GM23338 (cell line): ENCODE measurements at regions not wholly inside any gene's neighbourhood (a gene's known extent, or its start where the extent isn't known, plus 50 kb on each side); places are given as distances from the start of the nearest gene placed in this dataset.

ENCODE experiments used
- ATAC-seq: fragments of 200-7000 bp; cut with Tn5 transposase; 3 replicates; pipeline ENCODE4 v1.9.1; 2020
- DNase-seq: peaks from one replicate; pipeline ENCODE4 v3.0.0-alpha.2; 2015; ENCODE audit warnings: low spot score
- H2AFZ ChIP-seq: fragments of 200-600 bp; sonication (generic); 2 replicates; pipeline ENCODE4 v1.8.0; 2016; ENCODE audit warnings: antibody characterized with exemption, mild to moderate bottlenecking, moderate library complexity
- H3F3A ChIP-seq: fragments of 200-600 bp; sonication (generic); replicated peaks from 2 replicates; pipeline ENCODE4 v1.8.0; 2017; ENCODE audit warnings: antibody characterized with exemption, mixed run types, low read depth
- H3K27ac ChIP-seq: fragments of 200-600 bp; sonication (generic); 2 replicates; pipeline ENCODE4 v1.6.1; 2016; ENCODE audit warnings: low read depth
- H3K27me3 ChIP-seq: fragments of 200-600 bp; sonication (generic); 2 replicates; pipeline ENCODE4 v1.8.0; 2016; ENCODE audit warnings: mild to moderate bottlenecking, mixed run types, moderate library complexity; ENCODE audit not compliant: insufficient read depth
- H3K36me3 ChIP-seq: fragments of 200-600 bp; sonication (generic); 2 replicates; pipeline ENCODE4 v1.8.0; 2016; ENCODE audit warnings: mild to moderate bottlenecking; ENCODE audit not compliant: insufficient read depth
- H3K4me1 ChIP-seq: fragments of 200-600 bp; sonication (generic); 2 replicates; pipeline ENCODE4 v1.8.0; 2016; ENCODE audit warnings: mild to moderate bottlenecking, moderate library complexity; ENCODE audit not compliant: insufficient read depth
- H3K4me2 ChIP-seq: fragments of 200-600 bp; sonication (generic); 2 replicates; pipeline ENCODE4 v1.7.1; 2017; ENCODE audit warnings: mixed run types
- H3K4me3 ChIP-seq: fragments of 200-600 bp; sonication (generic); 2 replicates; pipeline ENCODE4 v1.6.1; 2016; ENCODE audit warnings: mixed run types
- H3K79me2 ChIP-seq: fragments of 200-600 bp; sonication (generic); replicated peaks from 2 replicates; pipeline ENCODE4 v1.8.0; 2017; ENCODE audit warnings: mild to moderate bottlenecking; ENCODE audit not compliant: insufficient read depth
- H3K9me2 ChIP-seq: fragments of 200-600 bp; sonication (generic); 2 replicates; pipeline ENCODE4 v1.8.0; 2017; ENCODE audit not compliant: insufficient read depth
- H4K20me1 ChIP-seq: fragments of 200-600 bp; sonication (generic); replicated peaks from 2 replicates; pipeline ENCODE4 v1.8.0; 2017; ENCODE audit warnings: mild to moderate bottlenecking; ENCODE audit not compliant: insufficient read depth
- H3K27ac Mint-ChIP-seq: 2 replicates; pipeline ENCODE4 v1.8.0; 2020; ENCODE audit warnings: inconsistent platforms, mild to moderate bottlenecking, moderate library complexity, mixed read lengths
- H3K27me3 Mint-ChIP-seq: 3 replicates; pipeline ENCODE4 v1.8.0; 2022; ENCODE audit warnings: low read depth, mild to moderate bottlenecking, moderate library complexity, mixed read lengths, inconsistent platforms; ENCODE audit not compliant: insufficient read depth, poor library complexity
- H3K36me3 Mint-ChIP-seq: 3 replicates; pipeline ENCODE4 v1.8.0; 2021; ENCODE audit warnings: low read depth, mild to moderate bottlenecking, inconsistent platforms, moderate library complexity, mixed read lengths
- H3K4me1 Mint-ChIP-seq: 3 replicates; pipeline ENCODE4 v1.8.0; 2020; ENCODE audit warnings: mild to moderate bottlenecking, inconsistent platforms, mixed read lengths
- H3K4me3 Mint-ChIP-seq: 3 replicates; pipeline ENCODE4 v1.8.0; 2021; ENCODE audit warnings: moderate library complexity, mild to moderate bottlenecking, inconsistent platforms, mixed read lengths
- H3K9me3 Mint-ChIP-seq: 3 replicates; pipeline ENCODE4 v1.8.0; 2020; ENCODE audit warnings: moderate library complexity, mild to moderate bottlenecking, inconsistent platforms, mixed read lengths
- CREB1 ChIP-seq: fragments of 250-450 bp; sonication (Bioruptor Pico); IDR thresholded peaks from 2 replicates; pipeline ENCODE4 v1.5.0; 2020; ENCODE audit warnings: low read depth, mild to moderate bottlenecking, moderate library complexity
- EZH2 ChIP-seq: fragments of 200-600 bp; sonication (generic); IDR thresholded peaks from one replicate; pipeline ENCODE4 v1.8.0; 2017; ENCODE audit warnings: antibody characterized with exemption, mild to moderate bottlenecking, low read depth; ENCODE audit not compliant: unreplicated experiment
- EZH2phosphoT487 ChIP-seq: fragments of 200-600 bp; sonication (generic); IDR thresholded peaks from one replicate; pipeline ENCODE4 v1.8.1; 2018; ENCODE audit warnings: antibody characterized with exemption; ENCODE audit not compliant: unreplicated experiment
- JUNB ChIP-seq: IDR thresholded peaks from one replicate; pipeline ENCODE4 v1.6.1; 2016; ENCODE audit warnings: antibody characterized with exemption; ENCODE audit not compliant: unreplicated experiment
- NANOG ChIP-seq: IDR thresholded peaks from 2 replicates; pipeline ENCODE4 v1.6.1; 2016; ENCODE audit warnings: antibody characterized with exemption, borderline replicate concordance
- POLR2AphosphoS5 ChIP-seq: IDR thresholded peaks from 2 replicates; pipeline ENCODE4 v1.6.1; 2016; ENCODE audit warnings: antibody characterized with exemption, low read depth
- STAT1 ChIP-seq: IDR thresholded peaks from one replicate; pipeline ENCODE4 v1.6.1; 2016; ENCODE audit warnings: antibody characterized with exemption; ENCODE audit not compliant: unreplicated experiment
- ZNF114 ChIP-seq: fragments of 250-450 bp; sonication (Bioruptor Pico); IDR thresholded peaks from 2 replicates; pipeline ENCODE4 v1.5.0; 2020; ENCODE audit warnings: mild to moderate bottlenecking, moderate library complexity
- ZNF331 ChIP-seq: fragments of 250-450 bp; sonication (Bioruptor Pico); IDR thresholded peaks from 2 replicates; pipeline ENCODE4 v1.5.0; 2020; ENCODE audit warnings: low read depth, mild to moderate bottlenecking, moderate library complexity
- TF ChIP-seq, protein P1 (sequence below): IDR thresholded peaks from one replicate; pipeline ENCODE4 v1.6.1; 2018; ENCODE audit warnings: antibody characterized with exemption; ENCODE audit not compliant: unreplicated experiment
- TF ChIP-seq, protein P2 (sequence below), 2 experiments: fragments of 200-600 bp in 1 of 2; sonication (generic) in 1 of 2; conservative IDR thresholded peaks; 2 replicates each; pipeline versions ENCODE4 v1.5.1 to v1.6.1; 2016 to 2017; ENCODE audit warnings: antibody characterized with exemption in 2 of 2, low read depth in 2 of 2, mild to moderate bottlenecking in 2 of 2, moderate library complexity in 1 of 2
- TF ChIP-seq, protein P3 (sequence below): IDR thresholded peaks from 2 replicates; pipeline ENCODE4 v1.6.1; 2016; ENCODE audit warnings: antibody characterized with exemption
- TF ChIP-seq, protein P4 (sequence below): fragments of 250-450 bp; sonication (Bioruptor Pico); IDR thresholded peaks from 2 replicates; pipeline ENCODE4 v1.5.0; 2020; ENCODE audit warnings: mild to moderate bottlenecking, moderate library complexity

DNA sequence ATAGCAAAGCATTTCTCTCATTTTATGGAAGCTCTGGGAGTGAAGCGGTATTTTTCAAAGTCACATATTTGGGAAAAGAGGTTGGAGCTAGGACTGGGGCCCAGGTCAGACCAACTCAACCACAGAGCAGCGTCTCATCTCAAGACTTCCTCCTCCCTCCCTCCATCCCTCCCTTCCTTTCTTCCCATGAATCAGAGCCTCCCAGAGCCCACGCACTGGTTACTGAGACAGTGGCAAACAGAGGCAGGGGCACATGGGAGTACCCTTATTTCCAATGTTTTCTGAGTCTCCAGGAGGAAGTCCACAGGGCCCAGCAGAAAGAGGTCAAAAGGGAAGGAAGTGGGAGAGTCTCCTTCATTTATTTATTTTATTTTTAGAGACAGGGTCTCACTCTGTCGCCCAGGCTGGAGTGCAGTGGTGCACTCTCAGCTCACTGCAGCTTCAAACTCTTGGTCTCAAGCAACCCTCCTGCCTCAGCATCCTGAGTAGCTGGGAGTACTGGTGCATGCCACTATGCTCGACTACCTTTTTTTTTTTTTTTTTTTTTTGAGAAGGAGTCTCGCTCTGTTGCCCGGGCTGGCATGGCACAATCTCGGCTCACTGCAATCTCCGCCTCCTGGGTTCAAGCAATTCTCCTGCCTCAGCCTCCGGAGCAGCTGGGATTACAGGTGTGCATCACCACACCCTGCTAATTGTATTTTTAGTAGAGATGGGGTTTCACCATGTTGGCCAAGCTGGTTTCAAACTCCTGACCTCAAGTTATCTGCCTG is 52.5 kb upstream of the CDKN2AIPNL start:
- TF ChIP-seq EZH2 (no peak), JUNB (no peak), EZH2phosphoT487 (no peak), POLR2AphosphoS5 (no peak), ZNF114 (CRISPR knock-in tag) (no peak), CREB1 (no peak), ZNF331 (no peak), STAT1 (no peak), NANOG (no peak)
- TF ChIP-seq, protein P1, sequence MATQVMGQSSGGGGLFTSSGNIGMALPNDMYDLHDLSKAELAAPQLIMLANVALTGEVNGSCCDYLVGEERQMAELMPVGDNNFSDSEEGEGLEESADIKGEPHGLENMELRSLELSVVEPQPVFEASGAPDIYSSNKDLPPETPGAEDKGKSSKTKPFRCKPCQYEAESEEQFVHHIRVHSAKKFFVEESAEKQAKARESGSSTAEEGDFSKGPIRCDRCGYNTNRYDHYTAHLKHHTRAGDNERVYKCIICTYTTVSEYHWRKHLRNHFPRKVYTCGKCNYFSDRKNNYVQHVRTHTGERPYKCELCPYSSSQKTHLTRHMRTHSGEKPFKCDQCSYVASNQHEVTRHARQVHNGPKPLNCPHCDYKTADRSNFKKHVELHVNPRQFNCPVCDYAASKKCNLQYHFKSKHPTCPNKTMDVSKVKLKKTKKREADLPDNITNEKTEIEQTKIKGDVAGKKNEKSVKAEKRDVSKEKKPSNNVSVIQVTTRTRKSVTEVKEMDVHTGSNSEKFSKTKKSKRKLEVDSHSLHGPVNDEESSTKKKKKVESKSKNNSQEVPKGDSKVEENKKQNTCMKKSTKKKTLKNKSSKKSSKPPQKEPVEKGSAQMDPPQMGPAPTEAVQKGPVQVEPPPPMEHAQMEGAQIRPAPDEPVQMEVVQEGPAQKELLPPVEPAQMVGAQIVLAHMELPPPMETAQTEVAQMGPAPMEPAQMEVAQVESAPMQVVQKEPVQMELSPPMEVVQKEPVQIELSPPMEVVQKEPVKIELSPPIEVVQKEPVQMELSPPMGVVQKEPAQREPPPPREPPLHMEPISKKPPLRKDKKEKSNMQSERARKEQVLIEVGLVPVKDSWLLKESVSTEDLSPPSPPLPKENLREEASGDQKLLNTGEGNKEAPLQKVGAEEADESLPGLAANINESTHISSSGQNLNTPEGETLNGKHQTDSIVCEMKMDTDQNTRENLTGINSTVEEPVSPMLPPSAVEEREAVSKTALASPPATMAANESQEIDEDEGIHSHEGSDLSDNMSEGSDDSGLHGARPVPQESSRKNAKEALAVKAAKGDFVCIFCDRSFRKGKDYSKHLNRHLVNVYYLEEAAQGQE: no peak
- TF ChIP-seq, protein P2, sequence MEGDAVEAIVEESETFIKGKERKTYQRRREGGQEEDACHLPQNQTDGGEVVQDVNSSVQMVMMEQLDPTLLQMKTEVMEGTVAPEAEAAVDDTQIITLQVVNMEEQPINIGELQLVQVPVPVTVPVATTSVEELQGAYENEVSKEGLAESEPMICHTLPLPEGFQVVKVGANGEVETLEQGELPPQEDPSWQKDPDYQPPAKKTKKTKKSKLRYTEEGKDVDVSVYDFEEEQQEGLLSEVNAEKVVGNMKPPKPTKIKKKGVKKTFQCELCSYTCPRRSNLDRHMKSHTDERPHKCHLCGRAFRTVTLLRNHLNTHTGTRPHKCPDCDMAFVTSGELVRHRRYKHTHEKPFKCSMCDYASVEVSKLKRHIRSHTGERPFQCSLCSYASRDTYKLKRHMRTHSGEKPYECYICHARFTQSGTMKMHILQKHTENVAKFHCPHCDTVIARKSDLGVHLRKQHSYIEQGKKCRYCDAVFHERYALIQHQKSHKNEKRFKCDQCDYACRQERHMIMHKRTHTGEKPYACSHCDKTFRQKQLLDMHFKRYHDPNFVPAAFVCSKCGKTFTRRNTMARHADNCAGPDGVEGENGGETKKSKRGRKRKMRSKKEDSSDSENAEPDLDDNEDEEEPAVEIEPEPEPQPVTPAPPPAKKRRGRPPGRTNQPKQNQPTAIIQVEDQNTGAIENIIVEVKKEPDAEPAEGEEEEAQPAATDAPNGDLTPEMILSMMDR (conservative IDR thresholded peaks at IDR 0.05; ENCODE audit: low read depth in 2 of 2): no peak
- TF ChIP-seq, protein P3, sequence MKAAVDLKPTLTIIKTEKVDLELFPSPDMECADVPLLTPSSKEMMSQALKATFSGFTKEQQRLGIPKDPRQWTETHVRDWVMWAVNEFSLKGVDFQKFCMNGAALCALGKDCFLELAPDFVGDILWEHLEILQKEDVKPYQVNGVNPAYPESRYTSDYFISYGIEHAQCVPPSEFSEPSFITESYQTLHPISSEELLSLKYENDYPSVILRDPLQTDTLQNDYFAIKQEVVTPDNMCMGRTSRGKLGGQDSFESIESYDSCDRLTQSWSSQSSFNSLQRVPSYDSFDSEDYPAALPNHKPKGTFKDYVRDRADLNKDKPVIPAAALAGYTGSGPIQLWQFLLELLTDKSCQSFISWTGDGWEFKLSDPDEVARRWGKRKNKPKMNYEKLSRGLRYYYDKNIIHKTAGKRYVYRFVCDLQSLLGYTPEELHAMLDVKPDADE: no peak
- TF ChIP-seq, protein P4, sequence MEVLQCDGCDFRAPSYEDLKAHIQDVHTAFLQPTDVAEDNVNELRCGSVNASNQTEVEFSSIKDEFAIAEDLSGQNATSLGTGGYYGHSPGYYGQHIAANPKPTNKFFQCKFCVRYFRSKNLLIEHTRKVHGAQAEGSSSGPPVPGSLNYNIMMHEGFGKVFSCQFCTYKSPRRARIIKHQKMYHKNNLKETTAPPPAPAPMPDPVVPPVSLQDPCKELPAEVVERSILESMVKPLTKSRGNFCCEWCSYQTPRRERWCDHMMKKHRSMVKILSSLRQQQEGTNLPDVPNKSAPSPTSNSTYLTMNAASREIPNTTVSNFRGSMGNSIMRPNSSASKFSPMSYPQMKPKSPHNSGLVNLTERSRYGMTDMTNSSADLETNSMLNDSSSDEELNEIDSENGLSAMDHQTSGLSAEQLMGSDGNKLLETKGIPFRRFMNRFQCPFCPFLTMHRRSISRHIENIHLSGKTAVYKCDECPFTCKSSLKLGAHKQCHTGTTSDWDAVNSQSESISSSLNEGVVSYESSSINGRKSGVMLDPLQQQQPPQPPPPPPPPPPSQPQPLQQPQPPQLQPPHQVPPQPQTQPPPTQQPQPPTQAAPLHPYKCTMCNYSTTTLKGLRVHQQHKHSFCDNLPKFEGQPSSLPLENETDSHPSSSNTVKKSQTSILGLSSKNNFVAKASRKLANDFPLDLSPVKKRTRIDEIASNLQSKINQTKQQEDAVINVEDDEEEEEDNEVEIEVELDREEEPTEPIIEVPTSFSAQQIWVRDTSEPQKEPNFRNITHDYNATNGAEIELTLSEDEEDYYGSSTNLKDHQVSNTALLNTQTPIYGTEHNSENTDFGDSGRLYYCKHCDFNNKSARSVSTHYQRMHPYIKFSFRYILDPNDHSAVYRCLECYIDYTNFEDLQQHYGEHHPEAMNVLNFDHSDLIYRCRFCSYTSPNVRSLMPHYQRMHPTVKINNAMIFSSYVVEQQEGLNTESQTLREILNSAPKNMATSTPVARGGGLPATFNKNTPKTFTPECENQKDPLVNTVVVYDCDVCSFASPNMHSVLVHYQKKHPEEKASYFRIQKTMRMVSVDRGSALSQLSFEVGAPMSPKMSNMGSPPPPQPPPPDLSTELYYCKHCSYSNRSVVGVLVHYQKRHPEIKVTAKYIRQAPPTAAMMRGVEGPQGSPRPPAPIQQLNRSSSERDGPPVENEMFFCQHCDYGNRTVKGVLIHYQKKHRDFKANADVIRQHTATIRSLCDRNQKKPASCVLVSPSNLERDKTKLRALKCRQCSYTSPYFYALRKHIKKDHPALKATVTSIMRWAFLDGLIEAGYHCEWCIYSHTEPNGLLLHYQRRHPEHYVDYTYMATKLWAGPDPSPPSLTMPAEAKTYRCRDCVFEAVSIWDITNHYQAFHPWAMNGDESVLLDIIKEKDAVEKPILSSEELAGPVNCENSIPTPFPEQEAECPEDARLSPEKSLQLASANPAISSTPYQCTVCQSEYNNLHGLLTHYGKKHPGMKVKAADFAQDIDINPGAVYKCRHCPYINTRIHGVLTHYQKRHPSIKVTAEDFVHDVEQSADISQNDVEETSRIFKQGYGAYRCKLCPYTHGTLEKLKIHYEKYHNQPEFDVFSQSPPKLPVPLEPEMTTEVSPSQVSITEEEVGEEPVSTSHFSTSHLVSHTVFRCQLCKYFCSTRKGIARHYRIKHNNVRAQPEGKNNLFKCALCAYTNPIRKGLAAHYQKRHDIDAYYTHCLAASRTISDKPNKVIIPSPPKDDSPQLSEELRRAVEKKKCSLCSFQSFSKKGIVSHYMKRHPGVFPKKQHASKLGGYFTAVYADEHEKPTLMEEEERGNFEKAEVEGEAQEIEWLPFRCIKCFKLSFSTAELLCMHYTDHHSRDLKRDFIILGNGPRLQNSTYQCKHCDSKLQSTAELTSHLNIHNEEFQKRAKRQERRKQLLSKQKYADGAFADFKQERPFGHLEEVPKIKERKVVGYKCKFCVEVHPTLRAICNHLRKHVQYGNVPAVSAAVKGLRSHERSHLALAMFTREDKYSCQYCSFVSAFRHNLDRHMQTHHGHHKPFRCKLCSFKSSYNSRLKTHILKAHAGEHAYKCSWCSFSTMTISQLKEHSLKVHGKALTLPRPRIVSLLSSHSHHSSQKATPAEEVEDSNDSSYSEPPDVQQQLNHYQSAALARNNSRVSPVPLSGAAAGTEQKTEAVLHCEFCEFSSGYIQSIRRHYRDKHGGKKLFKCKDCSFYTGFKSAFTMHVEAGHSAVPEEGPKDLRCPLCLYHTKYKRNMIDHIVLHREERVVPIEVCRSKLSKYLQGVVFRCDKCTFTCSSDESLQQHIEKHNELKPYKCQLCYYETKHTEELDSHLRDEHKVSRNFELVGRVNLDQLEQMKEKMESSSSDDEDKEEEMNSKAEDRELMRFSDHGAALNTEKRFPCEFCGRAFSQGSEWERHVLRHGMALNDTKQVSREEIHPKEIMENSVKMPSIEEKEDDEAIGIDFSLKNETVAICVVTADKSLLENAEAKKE: no peak
- Histone ChIP-seq H3K4me1 (peaks cover 16% of the 10 kb centered on the region), H3F3A (peaks cover 15% of the 10 kb centered on the region), H2AFZ (no peak overlapping the region), H3K4me2 (no peak overlapping the region), H3K27ac (no peak overlapping the region), H3K36me3 (no peaks in the 10 kb centered on the region), H3K4me3 (no peak overlapping the region), H3K79me2 (no peaks in the 10 kb centered on the region), H4K20me1 (no peaks in the 10 kb centered on the region), H3K27me3 (no peaks in the 10 kb centered on the region), H3K9me2 (no peaks in the 10 kb centered on the region)
- DNase-seq (no peak), ATAC-seq (no peak)
- H3K4me1 Mint-ChIP-seq: peaks cover 22% of the 10 kb centered on the region
- no peaks in the 10 kb centered on the region for H3K36me3 Mint-ChIP-seq
- peaks cover 6% of the 10 kb centered on the region for H3K27me3 Mint-ChIP-seq
- no peak overlapping the region; the same call in 2 of the 3 replicates for H3K4me3 Mint-ChIP-seq
- no peaks in the 10 kb centered on the region for H3K9me3 Mint-ChIP-seq
- H3K27ac Mint-ChIP-seq: no peak overlapping the region
